ENCODE measurements at regions not wholly inside any gene's neighbourhood (a gene's known extent, or its start where the extent isn't known, plus 50 kb on each side); places are given as distances from the start of the nearest gene placed in this dataset.

DNA sequence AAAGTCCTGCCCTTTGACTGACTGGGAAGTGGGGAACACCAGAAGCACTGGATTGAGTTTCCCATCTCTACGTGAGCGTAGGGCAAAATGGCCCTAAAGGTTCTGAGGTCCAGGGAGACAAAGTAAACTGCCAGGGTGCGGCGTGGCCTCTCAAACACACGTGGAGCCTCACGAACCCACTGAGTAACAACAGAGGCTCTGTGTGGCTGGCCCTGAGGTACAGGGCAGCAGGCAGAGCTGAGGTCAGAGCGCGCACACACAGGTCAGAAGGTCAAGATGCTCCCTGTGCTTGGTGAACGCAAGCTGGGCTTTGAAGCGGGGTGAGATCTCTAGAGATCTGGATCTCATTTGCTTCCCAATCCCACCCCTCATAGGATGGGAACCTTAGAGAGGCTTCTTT is 99.0 kb upstream of the ZMIZ1 start:
- Histone ChIP-seq H2AK5ac (ENCODE audit: low read depth, low read length) (no peak overlapping the region), H3K27me3 (ENCODE audit: control insufficient read depth in 3 of 3, insufficient read depth in 3 of 3, low read depth in 1 of 3, low read length in 3 of 3) (no peaks in the 10 kb centered on the region), H3K4me1 (ENCODE audit: control insufficient read depth in 2 of 2, insufficient read depth in 1 of 2, low read depth in 1 of 2, low read length in 2 of 2) (peaks cover 39 to 43% of the 10 kb centered on the region in 2 donors), H3K18ac (ENCODE audit: low read length) (peak overlapping the region; percentile 22), H3K23ac (ENCODE audit: low read depth, low read length, poor library complexity) (no peak overlapping the region), H3K9me3 (replicated peaks in 1 of 2; ENCODE audit: control insufficient read depth in 2 of 2, insufficient read depth in 1 of 2, low read depth in 1 of 2, low read length in 2 of 2) (no peaks in the 10 kb centered on the region), H3K27ac (replicated peaks; ENCODE audit: low read length) (no peak overlapping the region), H3K14ac (ENCODE audit: low read length) (no peak overlapping the region), H3K36me3 (replicated peaks in 1 of 2; ENCODE audit: control insufficient read depth in 2 of 2, insufficient read depth in 2 of 2, low read length in 2 of 2) (no peaks in the 10 kb centered on the region), H2BK5ac (ENCODE audit: low read length) (no peak overlapping the region), H3K4me2 (ENCODE audit: insufficient read depth, low read length, poor library complexity, severe bottlenecking) (no peak overlapping the region), H2AFZ (ENCODE audit: low read length) (no peak overlapping the region), H3K4ac (ENCODE audit: low read length) (no peak overlapping the region), H4K91ac (ENCODE audit: low read depth, low read length, poor library complexity) (no peak overlapping the region), H3K9ac (ENCODE audit: low read depth, low read length, poor library complexity) (no peak overlapping the region), H2BK15ac (ENCODE audit: low read length) (no peak overlapping the region), H3K79me1 (ENCODE audit: low read depth, low read length) (no peaks in the 10 kb centered on the region), H2BK120ac (ENCODE audit: low read depth, low read length) (no peak overlapping the region), H4K8ac (ENCODE audit: low read depth, low read length) (no peak overlapping the region), H2BK12ac (ENCODE audit: low read length) (no peak overlapping the region), H3K4me3 (ENCODE audit: low read length in 2 of 2) (no peak overlapping the region)
- WGBS, 2 donors (ENCODE audit: extremely low coverage in 2 of 2, insufficient read length in 2 of 2, insufficient replicate concordance in 1 of 2): no CpG with 5 or more reads among the region's 10 CpGs
- no peak for DNase-seq (ENCODE audit: low spot score)

DNA sequence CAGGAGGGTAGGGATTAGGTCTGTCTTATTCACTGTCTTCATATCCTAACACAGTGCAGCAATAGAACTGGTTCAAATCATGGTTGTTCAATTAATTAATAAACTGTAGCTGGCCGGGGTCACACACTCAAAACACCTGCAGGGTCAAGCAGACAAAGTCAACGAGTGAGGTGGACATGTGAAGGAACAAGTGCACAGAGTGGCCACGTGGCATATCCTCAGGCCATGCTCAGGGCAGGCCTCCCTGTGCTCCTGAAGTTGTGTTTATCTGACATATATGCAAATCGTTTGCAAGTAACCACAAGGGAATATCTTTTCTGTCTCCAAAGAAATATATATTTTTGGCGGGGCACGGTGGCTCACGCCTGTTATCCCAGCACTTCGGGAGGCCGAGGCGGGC is 98.5 kb upstream of the ZMIZ1 start:
- no peak overlapping the region for H3K4me2 ChIP-seq (ENCODE audit: insufficient read depth, low read length, poor library complexity, severe bottlenecking)
- H2AK5ac ChIP-seq (ENCODE audit: low read depth, low read length): no peak overlapping the region
- no peaks in the 10 kb centered on the region for H3K36me3 ChIP-seq (replicated peaks in 1 of 2; ENCODE audit: control insufficient read depth in 2 of 2, insufficient read depth in 2 of 2, low read length in 2 of 2)
- no peak overlapping the region for H3K4ac ChIP-seq (ENCODE audit: low read length)
- no peak overlapping the region for H3K14ac ChIP-seq (ENCODE audit: low read length)
- no peak for DNase-seq (ENCODE audit: low spot score)
- no peak overlapping the region for H2BK15ac ChIP-seq (ENCODE audit: low read length)
- H4K91ac ChIP-seq (ENCODE audit: low read depth, low read length, poor library complexity): no peak overlapping the region
- no peak overlapping the region for H3K18ac ChIP-seq (ENCODE audit: low read length)
- no peak overlapping the region for H3K4me3 ChIP-seq (ENCODE audit: low read length in 2 of 2)
- no peak overlapping the region for H4K8ac ChIP-seq (ENCODE audit: low read depth, low read length)
- H3K27me3 ChIP-seq (ENCODE audit: control insufficient read depth in 3 of 3, insufficient read depth in 3 of 3, low read depth in 1 of 3, low read length in 3 of 3): no peaks in the 10 kb centered on the region
- H2AFZ ChIP-seq (ENCODE audit: low read length): no peak overlapping the region
- no peak overlapping the region for H2BK5ac ChIP-seq (ENCODE audit: low read length)
- peaks cover 40 to 43% of the 10 kb centered on the region in 2 donors for H3K4me1 ChIP-seq (ENCODE audit: control insufficient read depth in 2 of 2, insufficient read depth in 1 of 2, low read depth in 1 of 2, low read length in 2 of 2)
- no peak overlapping the region for H3K23ac ChIP-seq (ENCODE audit: low read depth, low read length, poor library complexity)
- H3K9me3 ChIP-seq (replicated peaks in 1 of 2; ENCODE audit: control insufficient read depth in 2 of 2, insufficient read depth in 1 of 2, low read depth in 1 of 2, low read length in 2 of 2): no peaks in the 10 kb centered on the region
- no CpG with 5 or more reads among the region's 10 CpGs for WGBS, 2 donors (ENCODE audit: extremely low coverage in 2 of 2, insufficient read length in 2 of 2, insufficient replicate concordance in 1 of 2)
- H2BK12ac ChIP-seq (ENCODE audit: low read length): no peak overlapping the region
- H2BK120ac ChIP-seq (ENCODE audit: low read depth, low read length): no peak overlapping the region
- H3K79me1 ChIP-seq (ENCODE audit: low read depth, low read length): no peaks in the 10 kb centered on the region
- H3K9ac ChIP-seq (ENCODE audit: low read depth, low read length, poor library complexity): no peak overlapping the region
- no peak overlapping the region for H3K27ac ChIP-seq (replicated peaks; ENCODE audit: low read length)

DNA sequence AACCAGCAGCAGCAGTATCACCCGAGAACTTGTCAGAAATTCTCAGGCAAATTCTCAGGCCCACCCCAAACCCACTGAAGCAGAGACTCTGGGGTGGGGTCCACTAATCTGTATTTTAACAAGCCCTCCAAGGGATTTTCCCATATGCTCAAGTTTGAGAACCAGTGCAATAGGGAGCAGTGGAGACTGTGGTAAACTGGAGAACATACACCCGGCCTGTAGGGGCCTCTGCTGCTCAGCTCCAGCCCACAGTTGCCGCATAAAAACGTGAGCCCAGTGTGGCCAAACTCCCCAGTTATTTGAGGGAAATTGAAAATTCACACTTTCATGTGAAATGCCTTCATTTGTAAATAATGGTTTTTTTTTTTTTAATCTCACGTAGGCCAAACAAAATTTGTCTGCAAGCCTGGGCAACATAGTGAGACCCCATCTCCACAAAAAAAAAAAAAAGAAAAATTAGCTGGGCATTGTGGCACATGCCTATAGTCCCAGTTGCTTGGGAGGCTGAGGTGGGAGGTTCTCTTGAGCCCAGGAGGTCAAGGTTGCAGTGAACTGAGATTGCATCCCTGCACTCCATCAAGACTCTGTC is 97.6 kb upstream of the ZMIZ1 start:
- H3K79me1 ChIP-seq (ENCODE audit: low read depth, low read length): no peaks in the 10 kb centered on the region
- no peaks in the 10 kb centered on the region for H3K36me3 ChIP-seq (replicated peaks in 1 of 2; ENCODE audit: control insufficient read depth in 2 of 2, insufficient read depth in 2 of 2, low read length in 2 of 2)
- H3K18ac ChIP-seq (ENCODE audit: low read length): no peak overlapping the region
- peaks cover 35 to 36% of the 10 kb centered on the region in 2 donors for H3K4me1 ChIP-seq (ENCODE audit: control insufficient read depth in 2 of 2, insufficient read depth in 1 of 2, low read depth in 1 of 2, low read length in 2 of 2)
- no peak overlapping the region for H3K23ac ChIP-seq (ENCODE audit: low read depth, low read length, poor library complexity)
- no peak overlapping the region for H4K91ac ChIP-seq (ENCODE audit: low read depth, low read length, poor library complexity)
- no peak overlapping the region for H2BK15ac ChIP-seq (ENCODE audit: low read length)
- H2BK5ac ChIP-seq (ENCODE audit: low read length): no peak overlapping the region
- no peak for DNase-seq (ENCODE audit: low spot score)
- H3K9me3 ChIP-seq (replicated peaks in 1 of 2; ENCODE audit: control insufficient read depth in 2 of 2, insufficient read depth in 1 of 2, low read depth in 1 of 2, low read length in 2 of 2): no peaks in the 10 kb centered on the region
- H3K27ac ChIP-seq (replicated peaks; ENCODE audit: low read length): no peak overlapping the region
- H2BK120ac ChIP-seq (ENCODE audit: low read depth, low read length): no peak overlapping the region
- no peak overlapping the region for H2AFZ ChIP-seq (ENCODE audit: low read length)
- no CpG with 5 or more reads among the region's 5 CpGs for WGBS, 2 donors (ENCODE audit: extremely low coverage in 2 of 2, insufficient read length in 2 of 2, insufficient replicate concordance in 1 of 2)
- H3K4ac ChIP-seq (ENCODE audit: low read length): no peak overlapping the region
- H2BK12ac ChIP-seq (ENCODE audit: low read length): no peak overlapping the region
- no peak overlapping the region for H2AK5ac ChIP-seq (ENCODE audit: low read depth, low read length)
- H3K14ac ChIP-seq (ENCODE audit: low read length): no peak overlapping the region
- H4K8ac ChIP-seq (ENCODE audit: low read depth, low read length): no peak overlapping the region
- no peak overlapping the region for H3K4me3 ChIP-seq (ENCODE audit: low read length in 2 of 2)
- H3K4me2 ChIP-seq (ENCODE audit: insufficient read depth, low read length, poor library complexity, severe bottlenecking): no peak overlapping the region
- no peak overlapping the region for H3K9ac ChIP-seq (ENCODE audit: low read depth, low read length, poor library complexity)
- H3K27me3 ChIP-seq (ENCODE audit: control insufficient read depth in 3 of 3, insufficient read depth in 3 of 3, low read depth in 1 of 3, low read length in 3 of 3): no peaks in the 10 kb centered on the region

DNA sequence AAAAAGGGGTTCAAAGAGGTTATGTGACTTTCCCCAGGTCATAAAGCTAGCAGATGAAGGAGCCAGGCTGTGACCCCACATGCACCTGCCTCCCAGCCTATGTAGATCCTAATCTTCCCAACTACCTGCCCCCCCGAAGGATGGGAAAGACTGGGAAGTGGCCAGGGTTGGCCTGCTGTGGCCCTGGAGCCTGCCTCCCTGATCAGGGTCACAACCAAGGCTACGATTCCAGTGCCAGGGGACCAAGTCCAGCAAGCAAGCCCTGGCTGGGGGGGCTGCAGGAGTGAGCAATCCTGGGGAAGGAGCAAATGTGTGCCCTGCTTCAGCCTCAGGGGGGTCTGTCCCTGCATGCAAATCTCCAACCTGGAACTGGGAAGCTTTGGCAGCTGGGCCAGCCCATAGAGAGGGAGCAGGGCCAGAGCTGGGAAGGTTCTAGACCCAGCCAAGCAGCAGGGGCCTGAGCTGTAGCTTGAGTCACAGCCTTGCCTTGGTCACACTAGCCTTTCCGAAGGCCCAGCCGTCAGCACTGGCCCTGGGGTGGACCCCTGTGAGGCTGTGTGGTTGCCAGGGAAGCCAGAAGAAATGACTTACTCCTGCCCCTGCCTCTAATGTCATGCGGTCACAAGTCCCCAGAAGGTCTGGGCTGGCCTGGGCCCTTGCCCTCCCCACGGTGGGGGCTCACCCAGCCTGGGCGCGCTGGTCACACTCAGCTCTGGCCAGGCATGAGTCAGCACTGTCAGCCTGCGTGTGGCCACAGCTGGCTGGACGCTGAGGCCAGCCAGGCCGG is 96.4 kb upstream of the ZMIZ1 start:
- H2BK15ac ChIP-seq (ENCODE audit: low read length): peak overlapping the region; percentile 96
- no peaks in the 10 kb centered on the region for H3K9me3 ChIP-seq (replicated peaks in 1 of 2; ENCODE audit: control insufficient read depth in 2 of 2, insufficient read depth in 1 of 2, low read depth in 1 of 2, low read length in 2 of 2)
- H2BK12ac ChIP-seq (ENCODE audit: low read length): peak overlapping the region; percentile 79
- H3K9ac ChIP-seq (ENCODE audit: low read depth, low read length, poor library complexity): peak overlapping the region; percentile 17
- H3K4ac ChIP-seq (ENCODE audit: low read length): no peak overlapping the region
- peaks cover 35 to 37% of the 10 kb centered on the region in 2 donors for H3K4me1 ChIP-seq (ENCODE audit: control insufficient read depth in 2 of 2, insufficient read depth in 1 of 2, low read depth in 1 of 2, low read length in 2 of 2)
- H3K18ac ChIP-seq (ENCODE audit: low read length): peak overlapping the region; percentile 44
- H2BK120ac ChIP-seq (ENCODE audit: low read depth, low read length): peak overlapping the region; percentile 93
- peak; percentile 38 for DNase-seq (ENCODE audit: low spot score)
- no peak overlapping the region for H4K91ac ChIP-seq (ENCODE audit: low read depth, low read length, poor library complexity)
- H3K23ac ChIP-seq (ENCODE audit: low read depth, low read length, poor library complexity): peak overlapping the region; percentile 67
- no peak overlapping the region for H4K8ac ChIP-seq (ENCODE audit: low read depth, low read length)
- no peak overlapping the region for H3K4me2 ChIP-seq (ENCODE audit: insufficient read depth, low read length, poor library complexity, severe bottlenecking)
- peak overlapping the region; percentile 92 for H2AK5ac ChIP-seq (ENCODE audit: low read depth, low read length)
- peak overlapping the region; percentile 81 for H2AFZ ChIP-seq (ENCODE audit: low read length)
- WGBS, 2 donors (ENCODE audit: extremely low coverage in 2 of 2, insufficient read length in 2 of 2, insufficient replicate concordance in 1 of 2): no CpG with 5 or more reads among the region's 11 CpGs
- H3K79me1 ChIP-seq (ENCODE audit: low read depth, low read length): no peaks in the 10 kb centered on the region
- H3K27ac ChIP-seq (replicated peaks; ENCODE audit: low read length): peak overlapping the region; percentile 93
- H2BK5ac ChIP-seq (ENCODE audit: low read length): peak overlapping the region; percentile 60
- no peak overlapping the region for H3K14ac ChIP-seq (ENCODE audit: low read length)
- H3K27me3 ChIP-seq (ENCODE audit: control insufficient read depth in 3 of 3, insufficient read depth in 3 of 3, low read depth in 1 of 3, low read length in 3 of 3): peaks cover 0 to 1% (median 0%) of the 10 kb centered on the region in 3 experiments
- H3K4me3 ChIP-seq (ENCODE audit: low read length in 2 of 2): peak overlapping the region in 1 of 2 donors; percentile 52
- H3K36me3 ChIP-seq (replicated peaks in 1 of 2; ENCODE audit: control insufficient read depth in 2 of 2, insufficient read depth in 2 of 2, low read length in 2 of 2): no peaks in the 10 kb centered on the region

Data from neuronal stem cell (in vitro differentiated cells).